ENCODE measurements at regions not wholly inside any gene's neighbourhood (a gene's known extent, or its start where the extent isn't known, plus 50 kb on each side); places are given as distances from the start of the nearest gene placed in this dataset.
A peak's percentile ranks its signal among the peaks of the same experiment; 100 is the strongest.
"Not testable (repeated sequence)": the region's sequence is repeated elsewhere in the genome, so short reads cannot be mapped to it uniquely, and the experiment has no call there.

GRCh38 chr2:153532140-153532539 is 53.6 kb upstream of the RPRM start:
- no peak for DNase-seq

GRCh38 chr2:153533803-153534202 is 55.2 kb upstream of the RPRM start:
- DNase-seq, result not testable (repeated sequence)

GRCh38 chr2:153534590-153534989 is 56.0 kb upstream of the RPRM start:
- DNase-seq, result not testable (repeated sequence)

- no peak for DNase-seq
These were observed 57.6 kb upstream of the RPRM start for GRCh38 chr2:153536115-153536514.

GRCh38 chr2:153538102-153538501 is 59.5 kb upstream of the RPRM start:
- DNase-seq, result not testable (repeated sequence)

GRCh38 chr2:153543635-153544071 is 65.1 kb upstream of the RPRM start:
- DNase-seq, result peak; percentile 80

- DNase-seq, result no peak
These were observed 67.8 kb upstream of the RPRM start for GRCh38 chr2:153546358-153546757.

GRCh38 chr2:153548536-153548935 is 70.0 kb upstream of the RPRM start:
- DNase-seq, result peak; percentile 33

- DNase-seq, result peak; percentile 31
These were observed 73.1 kb upstream of the RPRM start for GRCh38 chr2:153551698-153552097.

- DNase-seq, result no peak
These were observed 78.6 kb upstream of the RPRM start for GRCh38 chr2:153557211-153557610.

GRCh38 chr2:153557714-153558113 is 79.2 kb upstream of the RPRM start:
- no peak for DNase-seq

GRCh38 chr2:153558247-153558646 is 79.7 kb upstream of the RPRM start:
- DNase-seq, result no peak

GRCh38 chr2:153567367-153567766 is 88.8 kb upstream of the RPRM start:
- no peak for DNase-seq

- no peak for DNase-seq
These were observed 89.5 kb upstream of the RPRM start for GRCh38 chr2:153568105-153568504.

GRCh38 chr2:153575171-153575853 is 96.8 kb upstream of the RPRM start:
- no peak for DNase-seq

GRCh38 chr2:153584244-153584643 is 105.7 kb upstream of the RPRM start:
- DNase-seq, result no peak

GRCh38 chr2:153588408-153588807 is 109.8 kb upstream of the RPRM start:
- DNase-seq, result no peak

GRCh38 chr2:153589586-153589985 is 111.0 kb upstream of the RPRM start:
- no peak for DNase-seq

GRCh38 chr2:153593086-153593485 is 114.5 kb upstream of the RPRM start:
- not testable (repeated sequence) for DNase-seq

- no peak for DNase-seq
These were observed 117.4 kb upstream of the RPRM start for GRCh38 chr2:153595939-153596338.

GRCh38 chr2:153601812-153602211 is 123.2 kb upstream of the RPRM start:
- DNase-seq, result no peak

- DNase-seq, result no peak
These were observed 125.6 kb upstream of the RPRM start for GRCh38 chr2:153604133-153604532.

GRCh38 chr2:153606623-153607022 is 128.1 kb upstream of the RPRM start:
- no peak for DNase-seq

GRCh38 chr2:153622285-153622684 is 143.7 kb upstream of the RPRM start:
- DNase-seq, result no peak

GRCh38 chr2:153623020-153623419 is 144.5 kb upstream of the RPRM start:
- DNase-seq, result no peak

All from activated CD4-positive, alpha-beta T cell treated with anti-CD3 and anti-CD28 coated beads, Interleukin-2, amount 50 U/mL, for 16 hours (primary cell).